Stomach smooth muscle (tissue), 2 donors: ENCODE measurements at regions not wholly inside any gene's neighbourhood (a gene's known extent, or its start where the extent isn't known, plus 50 kb on each side); places are given as distances from the start of the nearest gene placed in this dataset.

ENCODE experiments used
- H3K27ac ChIP-seq: one replicate; pipeline ENCODE4 v1.7.0; 2013; ENCODE audit warnings: mild to moderate bottlenecking, low read length, inconsistent platforms
- H3K27me3 ChIP-seq, 2 donors: one replicate each; pipeline ENCODE4 v1.7.0; 2013; ENCODE audit warnings: low read length in 2 of 2; ENCODE audit not compliant: insufficient read depth in 2 of 2, control insufficient read depth in 1 of 2
- H3K36me3 ChIP-seq, 2 donors: one replicate each; pipeline ENCODE4 v1.7.0; 2013; ENCODE audit warnings: low read length in 2 of 2; ENCODE audit not compliant: control insufficient read depth in 2 of 2, insufficient read depth in 2 of 2
- H3K4me1 ChIP-seq: one replicate; pipeline ENCODE4 v1.7.0; 2013; ENCODE audit warnings: low read length; ENCODE audit not compliant: control insufficient read depth, insufficient read depth
- H3K4me3 ChIP-seq, 2 donors: one replicate each; pipeline ENCODE4 v1.7.0; 2013; ENCODE audit warnings: low read length in 2 of 2
- H3K9ac ChIP-seq, 2 donors: one replicate each; pipeline ENCODE4 v1.7.0; 2013; ENCODE audit warnings: low read length in 2 of 2, mild to moderate bottlenecking in 1 of 2
- H3K9me3 ChIP-seq, 2 donors: one replicate each; pipeline ENCODE4 v1.7.0; 2013; ENCODE audit warnings: low read length in 2 of 2; ENCODE audit not compliant: control insufficient read depth in 2 of 2
- donor health status: healthy.
- donor health status: Pancreatic carcinoma.

DNA sequence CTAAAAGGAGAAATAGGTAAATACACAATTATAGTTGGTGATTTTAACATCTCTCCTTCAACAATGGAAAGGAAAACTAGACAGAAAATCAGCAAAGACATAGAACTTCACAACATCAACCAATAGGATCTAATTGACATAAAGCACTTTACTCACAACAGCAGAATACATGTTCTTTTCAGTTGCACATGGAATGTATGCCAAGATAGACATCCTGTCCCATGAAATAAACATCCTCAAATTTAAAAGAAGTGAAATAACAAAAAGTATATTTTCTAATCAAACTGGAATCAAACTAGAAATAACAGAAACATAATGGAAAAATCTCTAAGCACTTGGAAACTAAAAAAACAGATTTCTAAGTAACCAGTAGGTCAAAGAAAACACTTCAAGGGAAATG is 296.2 kb upstream of the RGS6 start:
- Histone ChIP-seq H3K4me1 (no peaks in the 10 kb centered on the region), H3K27ac (no peak overlapping the region), H3K4me3 (no peak overlapping the region), H3K9me3 (no peaks in the 10 kb centered on the region), H3K9ac (no peak overlapping the region), H3K27me3 (no peaks in the 10 kb centered on the region), H3K36me3 (no peaks in the 10 kb centered on the region)

DNA sequence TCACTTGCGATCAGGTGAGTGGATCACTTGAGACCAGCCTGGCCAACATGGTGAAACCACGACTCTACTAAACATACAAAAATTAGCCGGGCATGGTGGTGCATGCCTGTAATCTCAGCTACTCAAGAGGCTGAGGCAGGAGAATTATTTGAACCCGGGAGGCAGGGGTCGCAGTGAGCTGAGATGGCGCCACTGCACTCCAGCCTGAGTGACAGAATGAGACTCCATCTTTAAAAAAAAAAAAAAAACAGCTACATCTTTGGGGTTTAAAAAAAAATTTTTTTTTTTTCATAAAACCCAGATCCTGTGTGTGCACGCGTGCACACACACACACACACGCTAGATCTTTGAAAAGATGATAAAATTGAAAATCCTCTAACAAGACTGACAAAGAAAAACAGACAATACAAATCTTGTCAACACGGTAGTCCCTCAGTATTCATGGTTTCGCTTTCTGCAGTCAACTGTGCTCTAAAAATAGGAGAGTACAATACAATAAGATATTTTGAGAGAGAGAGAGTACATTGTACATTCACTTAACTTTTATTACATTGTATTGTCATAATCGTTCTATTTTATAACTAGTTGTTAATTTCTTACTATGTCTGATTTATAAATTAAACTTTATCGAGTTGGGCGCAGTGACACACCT is 295.3 kb upstream of the RGS6 start:
- H3K9ac ChIP-seq, result no peak overlapping the region
- H3K4me3 ChIP-seq, result no peak overlapping the region
- H3K4me1 ChIP-seq, result no peaks in the 10 kb centered on the region
- no peaks in the 10 kb centered on the region for H3K36me3 ChIP-seq
- H3K27me3 ChIP-seq, result no peaks in the 10 kb centered on the region
- H3K27ac ChIP-seq, result no peak overlapping the region
- no peaks in the 10 kb centered on the region for H3K9me3 ChIP-seq

DNA sequence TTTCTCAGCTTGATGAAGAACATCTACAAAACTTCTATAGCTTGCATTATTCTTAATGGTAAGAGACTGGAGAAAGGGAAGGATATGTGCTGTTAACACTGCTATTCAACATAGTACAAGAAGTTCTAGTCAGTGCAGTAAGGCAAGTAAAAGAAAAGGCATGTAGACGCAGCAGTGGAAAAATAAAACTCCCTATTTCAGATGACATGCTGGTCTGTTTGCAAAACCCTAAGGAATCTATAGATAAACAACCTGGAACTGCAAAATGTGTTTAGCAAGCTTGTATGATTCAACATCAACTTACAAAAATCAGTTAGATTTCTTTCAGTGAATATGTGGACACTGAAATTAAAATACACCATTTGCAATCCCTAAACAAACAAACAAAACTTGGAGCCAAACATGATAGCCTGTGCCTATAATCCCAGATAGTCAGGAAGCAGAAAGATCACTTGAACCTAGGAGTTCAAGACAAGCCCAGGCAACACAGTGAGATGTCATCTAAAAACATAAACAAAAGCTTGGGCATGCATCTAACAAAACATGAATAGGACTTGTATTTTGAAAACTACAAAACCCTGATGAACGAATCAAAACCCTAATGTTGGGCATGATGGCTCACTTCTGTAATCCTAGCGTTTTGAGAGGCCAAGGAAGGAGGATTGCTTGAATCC is 293.6 kb upstream of the RGS6 start:
- no peaks in the 10 kb centered on the region for H3K4me1 ChIP-seq
- H3K4me3 ChIP-seq, result no peak overlapping the region
- no peaks in the 10 kb centered on the region for H3K36me3 ChIP-seq
- no peak overlapping the region for H3K27ac ChIP-seq
- H3K27me3 ChIP-seq, result no peaks in the 10 kb centered on the region
- no peak overlapping the region for H3K9ac ChIP-seq
- no peaks in the 10 kb centered on the region for H3K9me3 ChIP-seq

DNA sequence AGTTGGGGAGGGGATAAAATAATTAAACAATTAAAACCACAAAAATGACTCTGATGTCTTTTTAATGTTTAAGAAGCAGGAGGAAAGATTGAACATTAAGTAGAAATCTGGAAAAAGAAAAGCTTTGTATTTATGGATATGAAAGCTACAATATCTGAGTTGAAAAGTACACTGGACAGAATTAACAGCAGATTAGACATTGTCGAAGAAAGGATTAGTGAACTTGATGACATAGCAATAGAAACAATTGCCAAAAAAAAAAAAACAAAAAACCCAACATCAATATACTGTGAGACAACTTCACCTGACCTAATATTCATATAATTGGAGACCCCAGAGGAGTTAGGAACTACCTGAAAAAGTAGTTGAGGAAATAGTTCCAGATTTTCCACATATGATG is 289.5 kb upstream of the RGS6 start:
- Histone ChIP-seq H3K4me1 (no peaks in the 10 kb centered on the region), H3K27ac (no peak overlapping the region), H3K4me3 (no peak overlapping the region), H3K9me3 (peaks cover 0 to 9% of the 10 kb centered on the region in 2 donors), H3K9ac (no peak overlapping the region), H3K27me3 (no peaks in the 10 kb centered on the region), H3K36me3 (no peaks in the 10 kb centered on the region)

DNA sequence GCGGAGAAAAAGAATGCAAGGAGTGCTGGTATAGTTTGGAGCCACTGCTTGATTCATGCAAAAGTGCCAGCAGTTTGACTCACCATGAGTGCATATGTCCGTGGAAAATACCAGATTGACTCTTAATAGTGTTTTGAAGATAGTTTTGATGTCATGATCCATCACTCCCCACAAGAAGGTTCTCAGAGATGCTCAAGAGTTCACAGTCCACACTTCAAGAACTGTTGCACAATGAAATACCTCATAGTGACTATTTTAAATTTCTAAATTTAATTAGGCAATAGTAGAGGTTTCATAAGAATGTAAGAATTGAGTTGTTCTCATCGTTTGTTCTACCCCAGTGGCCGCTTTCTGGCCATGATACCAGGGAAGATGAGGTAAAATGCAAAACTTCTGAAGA is 286.6 kb upstream of the RGS6 start:
- Histone ChIP-seq H3K27me3 (no peaks in the 10 kb centered on the region), H3K27ac (no peak overlapping the region), H3K9ac (no peak overlapping the region), H3K9me3 (peaks cover 0 to 9% of the 10 kb centered on the region in 2 donors), H3K4me1 (no peaks in the 10 kb centered on the region), H3K36me3 (no peaks in the 10 kb centered on the region), H3K4me3 (no peak overlapping the region)

DNA sequence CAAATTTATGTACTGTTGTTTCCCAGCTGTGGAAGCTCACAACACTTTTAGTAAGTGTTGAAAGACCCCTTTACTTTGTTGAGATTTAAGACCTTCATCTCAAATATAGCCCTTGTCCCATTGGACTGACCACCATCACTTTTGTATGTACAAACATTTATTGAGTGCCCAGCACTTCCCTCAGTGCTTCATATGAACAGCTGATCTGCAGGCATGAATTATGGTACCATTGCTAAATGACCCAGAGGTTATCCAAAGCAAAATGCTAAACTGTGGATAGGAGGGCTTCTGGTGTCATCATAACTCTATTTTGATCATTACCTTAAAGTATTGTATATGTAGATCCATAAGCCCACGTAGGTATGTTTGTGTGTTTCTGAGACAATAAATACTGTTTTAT is 285.7 kb upstream of the RGS6 start:
- H3K9ac ChIP-seq, result no peak overlapping the region
- H3K27ac ChIP-seq, result no peak overlapping the region
- H3K27me3 ChIP-seq, result no peaks in the 10 kb centered on the region
- peaks cover 0 to 2% of the 10 kb centered on the region in 2 donors for H3K36me3 ChIP-seq
- peaks cover 0 to 9% of the 10 kb centered on the region in 2 donors for H3K9me3 ChIP-seq
- no peak overlapping the region for H3K4me3 ChIP-seq
- H3K4me1 ChIP-seq, result no peaks in the 10 kb centered on the region

DNA sequence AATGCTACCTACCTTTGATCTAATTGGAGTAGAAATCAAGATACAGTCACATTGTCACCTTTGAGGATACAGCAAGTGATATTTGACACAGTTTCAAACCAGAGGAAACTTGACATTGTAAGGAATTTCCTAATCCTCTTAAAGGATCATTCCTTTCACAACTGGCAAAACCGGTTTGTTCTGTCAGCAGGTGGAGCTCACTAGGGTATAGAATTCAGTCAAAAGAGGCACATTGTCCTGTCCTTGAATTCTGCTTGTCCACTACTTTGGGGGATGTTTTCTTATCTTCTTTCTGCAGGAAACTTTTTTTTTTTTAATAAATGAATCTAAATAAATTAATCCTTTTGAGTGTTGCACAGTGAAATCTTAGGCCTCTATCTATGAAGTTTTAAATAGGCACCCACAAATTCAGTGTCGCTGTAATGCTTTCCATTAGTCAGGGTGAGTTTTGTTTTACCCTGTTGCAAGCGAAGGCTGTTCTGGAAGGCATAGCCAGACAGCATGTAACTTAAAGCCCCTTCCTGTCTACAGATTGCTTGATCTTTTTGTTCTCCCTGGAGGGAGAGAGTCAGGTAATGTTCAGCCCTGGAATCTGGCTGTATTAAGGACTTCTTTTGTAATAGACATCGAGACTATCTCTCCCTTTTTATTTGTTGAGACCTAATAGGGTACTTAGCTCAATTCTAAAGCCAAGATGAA is 285.0 kb upstream of the RGS6 start:
- H3K27ac ChIP-seq, result no peak overlapping the region
- H3K27me3 ChIP-seq, result no peaks in the 10 kb centered on the region
- H3K4me1 ChIP-seq, result no peaks in the 10 kb centered on the region
- H3K4me3 ChIP-seq, result no peak overlapping the region
- peaks cover 0 to 9% of the 10 kb centered on the region in 2 donors for H3K9me3 ChIP-seq
- H3K36me3 ChIP-seq, result peaks cover 0 to 4% of the 10 kb centered on the region in 2 donors
- H3K9ac ChIP-seq, result no peak overlapping the region

DNA sequence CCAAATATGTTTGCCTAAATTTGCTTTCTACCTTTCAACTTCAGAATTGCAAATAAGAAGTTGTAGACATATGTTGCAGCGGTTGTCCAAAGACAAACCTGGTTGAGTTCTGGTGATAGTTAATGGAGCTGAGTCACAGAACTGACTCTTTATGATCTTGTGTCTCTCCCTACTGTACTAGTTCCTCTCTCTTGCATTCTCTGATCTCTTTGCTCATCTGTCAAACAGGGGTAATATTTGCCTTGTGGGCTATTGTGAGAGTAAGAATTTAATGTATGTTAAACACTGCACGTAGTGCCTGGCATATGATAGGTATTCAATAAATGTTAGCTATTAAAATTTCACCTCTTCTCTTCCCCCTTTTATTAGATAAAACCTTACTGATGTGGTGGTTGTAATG is 283.5 kb upstream of the RGS6 start:
- H3K4me1 ChIP-seq, result no peaks in the 10 kb centered on the region
- H3K27me3 ChIP-seq, result no peaks in the 10 kb centered on the region

DNA sequence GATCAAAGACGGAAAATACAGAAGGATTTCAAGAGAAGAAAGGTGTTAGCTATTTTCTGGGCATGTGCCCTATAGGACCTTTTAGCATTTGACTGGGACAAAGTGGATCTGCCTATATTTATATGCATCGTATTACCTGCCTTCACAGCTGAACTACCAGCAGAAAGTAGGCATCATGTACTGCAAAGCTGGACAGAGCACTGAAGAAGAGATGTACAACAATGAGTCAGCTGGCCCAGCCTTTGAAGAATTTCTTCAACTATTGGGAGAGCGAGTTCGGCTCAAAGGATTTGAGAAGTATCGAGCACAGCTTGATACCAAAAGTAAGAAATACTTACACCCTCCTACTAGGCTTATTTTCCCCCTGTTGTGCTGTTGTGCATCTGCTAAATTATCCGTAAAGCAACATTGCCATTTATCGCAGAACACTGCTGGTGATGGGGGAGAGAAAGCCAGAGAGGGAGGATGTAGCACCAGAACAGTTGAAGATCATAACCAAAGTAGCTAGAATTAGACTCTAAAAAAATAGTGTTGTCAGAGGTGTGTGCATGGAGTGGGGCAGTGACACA is 282.0 kb upstream of the RGS6 start:
- H3K4me1 ChIP-seq, result no peaks in the 10 kb centered on the region

More for the DNA sequence above, 283.5 kb upstream of the RGS6 start:
- Histone ChIP-seq H3K27ac (no peak overlapping the region), H3K9ac (no peak overlapping the region), H3K9me3 (peaks cover 0 to 9% of the 10 kb centered on the region in 2 donors), H3K4me3 (no peak overlapping the region), H3K36me3 (peaks cover 0 to 4% of the 10 kb centered on the region in 2 donors)

DNA sequence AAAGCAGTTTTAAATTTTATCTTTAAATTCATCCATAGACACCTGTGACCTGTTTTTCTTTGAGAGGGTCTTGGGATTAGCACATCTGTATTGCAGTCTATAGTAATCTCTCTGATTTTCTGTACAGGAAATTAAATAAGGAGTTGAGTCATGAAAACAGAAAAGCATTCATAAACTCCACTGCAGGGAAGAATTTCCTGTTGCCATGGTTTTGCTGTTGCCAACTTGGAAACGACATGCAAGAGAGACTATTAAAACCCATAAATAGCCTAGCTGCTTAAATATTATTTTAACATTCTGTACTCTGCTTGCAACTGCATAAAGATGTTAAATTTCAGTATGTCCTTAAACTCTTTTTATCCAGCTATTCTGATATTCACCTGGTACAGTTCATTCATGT is 281.0 kb upstream of the RGS6 start:
- H3K9ac ChIP-seq, result no peak overlapping the region
- H3K9me3 ChIP-seq, result no peaks in the 10 kb centered on the region
- no peaks in the 10 kb centered on the region for H3K27me3 ChIP-seq
- no peak overlapping the region for H3K27ac ChIP-seq
- no peaks in the 10 kb centered on the region for H3K4me1 ChIP-seq
- H3K36me3 ChIP-seq, result peaks cover 0 to 4% of the 10 kb centered on the region in 2 donors
- H3K4me3 ChIP-seq, result no peak overlapping the region

More for the DNA sequence above, 282.0 kb upstream of the RGS6 start:
- Histone ChIP-seq H3K9me3 (peaks cover 0 to 3% of the 10 kb centered on the region in 2 donors), H3K27ac (no peak overlapping the region), H3K27me3 (no peaks in the 10 kb centered on the region), H3K36me3 (peaks cover 0 to 4% of the 10 kb centered on the region in 2 donors), H3K9ac (no peak overlapping the region), H3K4me3 (no peak overlapping the region)
